ENCODE measurements at regions not wholly inside any gene's neighbourhood (a gene's known extent, or its start where the extent isn't known, plus 50 kb on each side); places are given as distances from the start of the nearest gene placed in this dataset.
"Not testable (repeated sequence)": the region's sequence is repeated elsewhere in the genome, so short reads cannot be mapped to it uniquely, and the experiment has no call there.

DNA sequence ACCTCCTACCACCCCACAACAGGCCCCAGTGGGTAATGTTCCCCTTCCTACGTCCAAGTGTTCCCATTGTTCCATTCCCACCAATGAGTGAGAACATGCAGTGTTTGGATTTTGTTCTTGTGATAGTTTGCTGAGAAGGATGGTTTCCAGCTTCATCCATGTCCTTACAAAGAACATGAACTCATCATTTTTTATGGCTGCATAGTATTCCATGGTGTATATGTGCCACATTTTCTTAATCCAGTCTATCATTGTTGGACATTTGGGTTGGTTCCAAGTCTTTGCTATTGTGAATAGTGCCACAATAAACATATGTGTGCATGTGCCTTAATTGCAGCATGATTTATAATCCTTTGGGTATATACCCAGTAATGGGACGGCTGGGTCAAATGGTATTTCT, 81.6 kb downstream of the P2RY10 start:
- H3K4me3 Mint-ChIP-seq; DNase-seq; H3K4me1 Mint-ChIP-seq; H3K36me3 Mint-ChIP-seq (ENCODE audit: low read depth); H3K27ac Mint-ChIP-seq; H3K27me3 Mint-ChIP-seq (ENCODE audit: low read depth, poor library complexity): not testable (repeated sequence)
- peaks cover 47% of the 10 kb centered on the region for H3K9me3 Mint-ChIP-seq

DNA sequence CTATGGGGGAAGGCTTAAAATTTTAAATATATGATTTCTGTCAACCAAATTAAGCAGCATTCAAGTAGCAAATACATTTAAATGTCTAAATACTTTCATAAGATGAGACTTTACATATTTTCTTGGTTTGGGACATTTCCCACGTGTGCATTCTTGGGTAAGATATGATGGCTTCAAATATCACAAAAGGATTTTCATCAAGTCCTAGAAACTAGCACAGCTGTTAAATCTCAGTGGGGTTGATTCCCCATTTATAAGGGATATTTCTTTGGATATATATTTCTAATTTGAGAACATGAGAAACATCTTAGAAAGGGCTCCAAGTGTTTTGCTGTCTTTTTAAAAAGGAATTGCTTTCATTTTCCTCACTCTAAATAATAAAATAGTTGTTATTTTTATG, 90.2 kb downstream of the P2RY10 start:
- TF ChIP-seq, protein P1, sequence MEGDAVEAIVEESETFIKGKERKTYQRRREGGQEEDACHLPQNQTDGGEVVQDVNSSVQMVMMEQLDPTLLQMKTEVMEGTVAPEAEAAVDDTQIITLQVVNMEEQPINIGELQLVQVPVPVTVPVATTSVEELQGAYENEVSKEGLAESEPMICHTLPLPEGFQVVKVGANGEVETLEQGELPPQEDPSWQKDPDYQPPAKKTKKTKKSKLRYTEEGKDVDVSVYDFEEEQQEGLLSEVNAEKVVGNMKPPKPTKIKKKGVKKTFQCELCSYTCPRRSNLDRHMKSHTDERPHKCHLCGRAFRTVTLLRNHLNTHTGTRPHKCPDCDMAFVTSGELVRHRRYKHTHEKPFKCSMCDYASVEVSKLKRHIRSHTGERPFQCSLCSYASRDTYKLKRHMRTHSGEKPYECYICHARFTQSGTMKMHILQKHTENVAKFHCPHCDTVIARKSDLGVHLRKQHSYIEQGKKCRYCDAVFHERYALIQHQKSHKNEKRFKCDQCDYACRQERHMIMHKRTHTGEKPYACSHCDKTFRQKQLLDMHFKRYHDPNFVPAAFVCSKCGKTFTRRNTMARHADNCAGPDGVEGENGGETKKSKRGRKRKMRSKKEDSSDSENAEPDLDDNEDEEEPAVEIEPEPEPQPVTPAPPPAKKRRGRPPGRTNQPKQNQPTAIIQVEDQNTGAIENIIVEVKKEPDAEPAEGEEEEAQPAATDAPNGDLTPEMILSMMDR (IDR thresholded peaks at IDR 0.05): no peak
- H3K4me3 Mint-ChIP-seq: no peak overlapping the region
- no peak for DNase-seq
- H3K9me3 Mint-ChIP-seq: peaks cover 26% of the 10 kb centered on the region
- no peaks in the 10 kb centered on the region for H3K4me1 Mint-ChIP-seq
- no peak overlapping the region for H3K27ac Mint-ChIP-seq
- H3K27me3 Mint-ChIP-seq (ENCODE audit: low read depth, poor library complexity): peaks cover 3% of the 10 kb centered on the region
- H3K36me3 Mint-ChIP-seq (ENCODE audit: low read depth): no peaks in the 10 kb centered on the region

DNA sequence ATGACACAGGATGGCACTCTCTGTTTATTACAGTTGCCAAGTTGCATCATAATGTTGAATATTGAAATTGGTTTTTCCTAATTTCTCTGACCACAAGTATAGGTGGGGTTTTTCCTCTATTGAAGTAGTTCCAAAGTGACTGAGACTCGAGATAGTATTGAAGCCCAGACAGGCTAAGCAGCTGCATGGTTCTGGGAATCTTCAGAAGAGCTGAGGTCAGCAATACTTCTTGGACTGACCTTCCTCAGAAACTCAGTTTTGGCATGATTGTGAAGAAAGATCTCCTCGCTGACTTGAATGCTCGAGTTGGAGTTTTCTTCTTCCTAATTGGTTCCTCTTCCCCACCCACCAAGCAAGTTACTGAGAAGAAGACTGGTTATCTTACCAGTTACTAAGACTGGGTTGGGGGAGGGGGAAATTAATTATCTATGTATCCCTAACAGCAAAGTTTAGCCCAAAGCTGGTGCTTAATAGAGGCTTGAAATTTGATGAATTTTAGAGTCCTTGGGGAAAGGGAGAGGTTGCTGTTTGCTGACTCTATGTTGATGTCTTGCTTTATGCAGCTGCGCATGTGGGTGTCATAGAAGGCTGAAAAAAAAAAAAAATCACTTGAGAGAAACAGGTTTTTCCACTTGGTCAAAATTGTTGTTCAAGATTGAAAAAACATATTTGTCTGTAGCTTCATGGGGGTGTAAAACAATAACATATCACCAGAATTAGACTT, 91.1 kb downstream of the P2RY10 start:
- Mint-ChIP-seq H3K36me3 (ENCODE audit: low read depth) (no peaks in the 10 kb centered on the region), H3K27ac (no peak overlapping the region), H3K4me3 (no peak overlapping the region), H3K4me1 (no peaks in the 10 kb centered on the region), H3K27me3 (ENCODE audit: low read depth, poor library complexity) (peaks cover 3% of the 10 kb centered on the region), H3K9me3 (peaks cover 29% of the 10 kb centered on the region)
- TF ChIP-seq, protein P1 (IDR thresholded peaks at IDR 0.05): no peak
- DNase-seq: no peak

DNA sequence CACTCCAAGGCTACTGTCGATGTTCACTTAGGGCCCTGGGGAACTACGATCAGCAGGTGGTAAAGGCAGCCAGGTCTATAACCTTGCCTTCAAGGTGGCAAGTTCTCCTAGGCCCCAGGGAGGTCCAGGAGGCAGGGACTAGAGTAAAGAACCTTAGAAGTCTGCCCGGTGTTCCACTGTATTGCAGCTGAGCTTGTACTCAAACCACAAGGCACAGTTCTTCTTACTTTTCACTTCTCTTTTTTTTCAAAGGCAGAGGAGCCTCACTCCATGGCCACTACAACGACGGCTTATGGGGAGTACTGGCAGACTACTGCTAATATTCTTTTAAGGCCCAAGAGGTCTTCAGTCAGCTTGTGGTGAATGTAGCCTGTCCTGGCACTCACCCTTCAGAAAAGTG, 78.8 kb upstream of the GPR174 start:
- Mint-ChIP-seq H3K27me3 (ENCODE audit: low read depth, poor library complexity) (no peaks in the 10 kb centered on the region), H3K4me3 (no peak overlapping the region), H3K4me1 (no peaks in the 10 kb centered on the region), H3K27ac (no peak overlapping the region), H3K36me3 (ENCODE audit: low read depth) (no peaks in the 10 kb centered on the region), H3K9me3 (peaks cover 61% of the 10 kb centered on the region)
- TF ChIP-seq, protein P1 (IDR thresholded peaks at IDR 0.05): no peak
- no peak for DNase-seq

DNA sequence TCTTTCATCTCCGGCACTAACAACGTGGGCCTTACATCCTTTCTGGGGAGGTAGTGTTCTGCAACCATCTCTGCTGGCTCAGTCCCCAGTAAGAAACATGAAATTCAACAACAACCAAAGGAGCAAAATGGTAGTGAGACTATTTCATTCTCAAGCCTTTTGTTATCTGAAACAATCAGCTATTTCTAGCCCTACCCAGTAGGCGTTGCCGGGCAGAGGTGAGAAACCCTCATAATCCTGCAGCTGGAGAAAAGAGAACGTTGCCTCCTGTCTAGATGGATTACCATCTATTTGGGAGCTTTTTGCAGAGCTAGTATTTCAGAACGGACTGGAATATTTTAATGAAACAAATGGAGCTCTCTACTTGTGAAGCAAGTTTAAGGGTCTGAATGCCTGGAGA, 66.4 kb upstream of the GPR174 start:
- no peak overlapping the region for H3K27ac Mint-ChIP-seq
- TF ChIP-seq, protein P1 (IDR thresholded peaks at IDR 0.05): no peak

DNA sequence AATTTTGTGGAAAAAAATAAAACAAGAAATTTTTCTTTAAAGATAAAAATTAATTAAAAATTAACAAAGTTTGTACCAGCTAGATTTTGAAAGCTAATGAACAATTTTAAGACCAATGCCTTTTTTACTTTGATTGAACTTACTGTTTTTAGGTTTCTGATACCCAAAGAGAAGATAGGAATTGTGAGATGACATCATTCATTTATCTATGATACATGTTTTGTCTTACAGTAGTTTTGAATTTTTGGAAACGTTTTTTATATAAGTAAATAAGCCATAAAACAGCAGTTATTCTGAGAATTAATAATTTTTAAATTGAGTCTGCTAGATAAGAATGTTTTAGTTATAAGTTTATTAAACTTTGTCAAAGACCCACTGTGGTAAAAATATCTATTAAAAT, 65.0 kb upstream of the GPR174 start:
- Mint-ChIP-seq H3K4me1 (no peaks in the 10 kb centered on the region), H3K27me3 (ENCODE audit: low read depth, poor library complexity) (no peaks in the 10 kb centered on the region), H3K36me3 (ENCODE audit: low read depth) (no peaks in the 10 kb centered on the region), H3K4me3 (no peak overlapping the region), H3K27ac (no peak overlapping the region), H3K9me3 (peaks cover 35% of the 10 kb centered on the region)
- DNase-seq: no peak
- TF ChIP-seq, protein P1 (IDR thresholded peaks at IDR 0.05): no peak

More for the DNA sequence above, 66.4 kb upstream of the GPR174 start:
- DNase-seq: no peak
- Mint-ChIP-seq H3K36me3 (ENCODE audit: low read depth) (no peaks in the 10 kb centered on the region), H3K27me3 (ENCODE audit: low read depth, poor library complexity) (no peaks in the 10 kb centered on the region), H3K9me3 (peaks cover 42% of the 10 kb centered on the region), H3K4me1 (no peaks in the 10 kb centered on the region), H3K4me3 (no peak overlapping the region)
